ENCODE measurements at regions not wholly inside any gene's neighbourhood (a gene's known extent, or its start where the extent isn't known, plus 50 kb on each side); places are given as distances from the start of the nearest gene placed in this dataset.

- no peak for TF ChIP-seq EZH2 (IDR thresholded peaks at IDR 0.05; ENCODE audit: borderline replicate concordance, insufficient read depth, low read length, poor library complexity, severe bottlenecking)
- TF ChIP-seq, protein P1, sequence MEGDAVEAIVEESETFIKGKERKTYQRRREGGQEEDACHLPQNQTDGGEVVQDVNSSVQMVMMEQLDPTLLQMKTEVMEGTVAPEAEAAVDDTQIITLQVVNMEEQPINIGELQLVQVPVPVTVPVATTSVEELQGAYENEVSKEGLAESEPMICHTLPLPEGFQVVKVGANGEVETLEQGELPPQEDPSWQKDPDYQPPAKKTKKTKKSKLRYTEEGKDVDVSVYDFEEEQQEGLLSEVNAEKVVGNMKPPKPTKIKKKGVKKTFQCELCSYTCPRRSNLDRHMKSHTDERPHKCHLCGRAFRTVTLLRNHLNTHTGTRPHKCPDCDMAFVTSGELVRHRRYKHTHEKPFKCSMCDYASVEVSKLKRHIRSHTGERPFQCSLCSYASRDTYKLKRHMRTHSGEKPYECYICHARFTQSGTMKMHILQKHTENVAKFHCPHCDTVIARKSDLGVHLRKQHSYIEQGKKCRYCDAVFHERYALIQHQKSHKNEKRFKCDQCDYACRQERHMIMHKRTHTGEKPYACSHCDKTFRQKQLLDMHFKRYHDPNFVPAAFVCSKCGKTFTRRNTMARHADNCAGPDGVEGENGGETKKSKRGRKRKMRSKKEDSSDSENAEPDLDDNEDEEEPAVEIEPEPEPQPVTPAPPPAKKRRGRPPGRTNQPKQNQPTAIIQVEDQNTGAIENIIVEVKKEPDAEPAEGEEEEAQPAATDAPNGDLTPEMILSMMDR (IDR thresholded peaks at IDR 0.05; ENCODE audit: poor library complexity, severe bottlenecking) = no peak
- no peak for TF ChIP-seq TAF1 (IDR thresholded peaks at IDR 0.05; ENCODE audit: low read depth)
Measured at GRCh38 chr1:192522673-192523072, 52.9 kb upstream of the RGS1 start.
